HEK293 (cell line): ENCODE measurements at regions not wholly inside any gene's neighbourhood (a gene's known extent, or its start where the extent isn't known, plus 50 kb on each side); places are given as distances from the start of the nearest gene placed in this dataset.

Source experiments
- CTCF ChIA-PET: fragments of 350-600 bp; formaldehyde crosslinking; extraction: SDS; loops from one replicate; lab custom pipeline; 2021; ENCODE audit warnings: antibody characterized with exemption; lab: Yijun Ruan, JAX
- POLR2A ChIA-PET: fragments of 300-600 bp; formaldehyde crosslinking; extraction: SDS; loops from one replicate; lab custom pipeline; 2020; ENCODE audit warnings: antibody characterized with exemption, inconsistent platforms; lab: Yijun Ruan, JAX
- H3K27ac ChIP-seq: fragments of 200-500 bp; sonication (Bioruptor generic); 2 replicates; pipeline ENCODE4 v1.5.1; 2014; ENCODE audit warnings: low read depth, low read length, control low read depth, inconsistent platforms; ENCODE audit errors: extremely low read depth
- H3K36me3 ChIP-seq, 2 experiments: fragments of 200-500 bp in 1 of 2; sonication (Bioruptor generic) in 1 of 2; 1 replicate in 1 of 2; 2 replicates in 1 of 2; pipeline ENCODE4 v1.5.1; 2014 to 2017; ENCODE audit warnings: inconsistent platforms in 2 of 2, low read length in 2 of 2; ENCODE audit not compliant: control insufficient read depth in 2 of 2, insufficient read depth in 1 of 2
- H3K4me1 ChIP-seq: fragments of 200-500 bp; sonication (Bioruptor generic); 2 replicates; pipeline ENCODE4 v1.5.1; 2014; ENCODE audit warnings: mild to moderate bottlenecking, low read length, inconsistent platforms; ENCODE audit not compliant: control insufficient read depth, insufficient read depth
- H3K4me3 ChIP-seq: 2 replicates; pipeline ENCODE4 v1.5.1; 2011; ENCODE audit warnings: low read depth, mild to moderate bottlenecking, control low read depth, low read length, moderate library complexity
- H3K9me3 ChIP-seq: fragments of 200-500 bp; sonication (Bioruptor generic); 2 replicates; pipeline ENCODE4 v1.5.1; 2014; ENCODE audit warnings: low read depth, low read length, inconsistent platforms; ENCODE audit not compliant: control insufficient read depth, insufficient read depth
- KLF8 ChIP-seq: fragments of 450-650 bp; formaldehyde crosslinking; IDR thresholded peaks from 2 replicates; pipeline ENCODE4 v1.5.1; 2016; ENCODE audit warnings: missing biosample characterization, missing genetic modification characterization
- PRDM1 ChIP-seq: fragments of 450-650 bp; formaldehyde crosslinking; IDR thresholded peaks from 2 replicates; pipeline ENCODE4; 2016; ENCODE audit warnings: missing biosample characterization, missing genetic modification characterization
- RBAK ChIP-seq: fragments of 450-650 bp; formaldehyde crosslinking; IDR thresholded peaks from 2 replicates; pipeline ENCODE4 v1.5.1; 2016; ENCODE audit warnings: missing biosample characterization, missing genetic modification characterization
- SALL2 ChIP-seq: fragments of 450-650 bp; formaldehyde crosslinking; IDR thresholded peaks from 2 replicates; pipeline ENCODE4 v1.5.0; 2017; ENCODE audit warnings: missing biosample characterization, mild to moderate bottlenecking, missing genetic modification characterization, borderline replicate concordance
- SCRT2 ChIP-seq: fragments of 450-650 bp; formaldehyde crosslinking; IDR thresholded peaks from 2 replicates; pipeline ENCODE4 v1.5.1; 2016; ENCODE audit warnings: missing biosample characterization, missing genetic modification characterization
- ZBTB11 ChIP-seq: fragments of 450-650 bp; formaldehyde crosslinking; conservative IDR thresholded peaks from 2 replicates; pipeline ENCODE4 v1.5.1; 2016; ENCODE audit warnings: low read depth, missing biosample characterization, missing genetic modification characterization
- ZBTB8A ChIP-seq: fragments of 450-650 bp; formaldehyde crosslinking; IDR thresholded peaks from 2 replicates; pipeline ENCODE4 v1.5.1; 2016; ENCODE audit warnings: missing biosample characterization, missing genetic modification characterization
- ZFP3 ChIP-seq: fragments of 450-650 bp; formaldehyde crosslinking; IDR thresholded peaks from 2 replicates; pipeline ENCODE4 v1.5.1; 2016; ENCODE audit warnings: low read depth, missing biosample characterization, missing genetic modification characterization
- ZFP41 ChIP-seq: fragments of 450-650 bp; formaldehyde crosslinking; IDR thresholded peaks from 2 replicates; pipeline ENCODE4 v1.5.1; 2016; ENCODE audit warnings: missing biosample characterization, missing genetic modification characterization, borderline replicate concordance
- ZFP69B ChIP-seq: fragments of 450-650 bp; formaldehyde crosslinking; IDR thresholded peaks from 2 replicates; pipeline ENCODE4 v1.5.1; 2016; ENCODE audit warnings: missing biosample characterization, missing genetic modification characterization
- ZNF132 ChIP-seq: fragments of 450-650 bp; formaldehyde crosslinking; IDR thresholded peaks from 2 replicates; pipeline ENCODE4 v1.5.1; 2017; ENCODE audit warnings: missing biosample characterization, missing genetic modification characterization, borderline replicate concordance
- ZNF148 ChIP-seq: fragments of 450-650 bp; formaldehyde crosslinking; IDR thresholded peaks from 2 replicates; pipeline ENCODE4 v1.5.0; 2017; ENCODE audit warnings: missing biosample characterization, missing genetic modification characterization, borderline replicate concordance
- ZNF174 ChIP-seq: fragments of 450-650 bp; formaldehyde crosslinking; IDR thresholded peaks from 2 replicates; pipeline ENCODE4 v1.5.0; 2017; ENCODE audit warnings: missing biosample characterization, mild to moderate bottlenecking, missing genetic modification characterization
- ZNF23 ChIP-seq: fragments of 450-650 bp; formaldehyde crosslinking; IDR thresholded peaks from 2 replicates; pipeline ENCODE4 v1.5.1; 2016; ENCODE audit warnings: missing biosample characterization, missing genetic modification characterization, borderline replicate concordance
- ZNF335 ChIP-seq: fragments of 450-650 bp; formaldehyde crosslinking; conservative IDR thresholded peaks from 2 replicates; pipeline ENCODE4 v1.5.1; 2016; ENCODE audit warnings: missing biosample characterization, missing genetic modification characterization
- ZNF548 ChIP-seq: fragments of 450-650 bp; formaldehyde crosslinking; IDR thresholded peaks from 2 replicates; pipeline ENCODE4 v1.5.1; 2016; ENCODE audit warnings: missing biosample characterization, missing genetic modification characterization
- ZNF610 ChIP-seq: fragments of 450-650 bp; formaldehyde crosslinking; IDR thresholded peaks from 2 replicates; pipeline ENCODE4 v1.5.1; 2016; ENCODE audit warnings: missing biosample characterization, missing genetic modification characterization, borderline replicate concordance
- ZNF660 ChIP-seq: fragments of 450-650 bp; IDR thresholded peaks from 2 replicates; pipeline ENCODE4 v1.5.1; 2018; ENCODE audit warnings: missing biosample characterization, mild to moderate bottlenecking, missing genetic modification characterization
- TF ChIP-seq, protein P1 (sequence below): fragments of 450-650 bp; formaldehyde crosslinking; IDR thresholded peaks from 2 replicates; pipeline ENCODE4 v1.5.1; 2016; ENCODE audit warnings: missing biosample characterization, missing genetic modification characterization
- TF ChIP-seq, protein P2 (sequence below): fragments of 450-650 bp; formaldehyde crosslinking; IDR thresholded peaks from 2 replicates; pipeline ENCODE4 v1.5.1; 2017; ENCODE audit warnings: missing biosample characterization, missing genetic modification characterization
- TF ChIP-seq, protein P3 (sequence below): fragments of 450-650 bp; formaldehyde crosslinking; IDR thresholded peaks from 2 replicates; pipeline ENCODE4 v1.5.1; 2017; ENCODE audit warnings: missing biosample characterization, missing genetic modification characterization

DNA sequence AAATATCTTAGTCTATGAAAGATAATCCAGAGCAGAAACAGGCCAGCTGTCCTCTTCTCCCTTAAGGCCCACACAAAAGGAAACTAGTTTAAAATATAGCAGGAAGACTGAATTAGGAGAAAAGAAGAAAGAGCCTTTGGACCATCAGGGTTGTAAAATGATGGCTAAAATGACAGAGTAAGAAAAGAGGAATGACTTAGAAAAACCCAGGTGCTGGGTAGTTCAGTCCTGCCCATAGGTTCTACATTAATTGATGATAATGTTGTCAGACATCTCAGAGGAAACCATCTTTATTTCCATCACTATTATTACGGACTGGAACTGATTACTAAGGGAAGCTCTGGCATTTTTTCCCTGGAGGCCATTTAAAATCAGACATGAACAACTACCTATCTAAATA is 142.8 kb upstream of the STT3B start:
- H3K36me3 ChIP-seq: no peaks in the 10 kb centered on the region
- POLR2A ChIA-PET: no interaction called here
- H3K27ac ChIP-seq: no peak overlapping the region
- H3K9me3 ChIP-seq: no peaks in the 10 kb centered on the region
- CTCF ChIA-PET: no interaction called here
- no peak overlapping the region for H3K4me3 ChIP-seq
- no peak for TF ChIP-seq ZNF23 (tag by site-specific recombination)
- TF ChIP-seq, protein P1, sequence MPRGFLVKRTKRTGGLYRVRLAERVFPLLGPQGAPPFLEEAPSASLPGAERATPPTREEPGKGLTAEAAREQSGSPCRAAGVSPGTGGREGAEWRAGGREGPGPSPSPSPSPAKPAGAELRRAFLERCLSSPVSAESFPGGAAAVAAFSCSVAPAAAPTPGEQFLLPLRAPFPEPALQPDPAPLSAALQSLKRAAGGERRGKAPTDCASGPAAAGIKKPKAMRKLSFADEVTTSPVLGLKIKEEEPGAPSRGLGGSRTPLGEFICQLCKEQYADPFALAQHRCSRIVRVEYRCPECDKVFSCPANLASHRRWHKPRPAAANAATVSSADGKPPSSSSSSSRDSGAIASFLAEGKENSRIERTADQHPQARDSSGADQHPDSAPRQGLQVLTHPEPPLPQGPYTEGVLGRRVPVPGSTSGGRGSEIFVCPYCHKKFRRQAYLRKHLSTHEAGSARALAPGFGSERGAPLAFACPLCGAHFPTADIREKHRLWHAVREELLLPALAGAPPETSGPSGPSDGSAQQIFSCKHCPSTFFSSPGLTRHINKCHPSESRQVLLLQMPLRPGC (tag by site-specific recombination): no peak
- no peak for TF ChIP-seq ZNF548 (tag by site-specific recombination)
- no peak for TF ChIP-seq ZFP41 (tag by site-specific recombination)
- TF ChIP-seq ZNF335: no peak
- TF ChIP-seq PRDM1 (tag by site-specific recombination): no peak
- TF ChIP-seq ZBTB8A (tag by site-specific recombination): no peak
- no peak for TF ChIP-seq ZNF610
- H3K4me1 ChIP-seq: no peaks in the 10 kb centered on the region

DNA sequence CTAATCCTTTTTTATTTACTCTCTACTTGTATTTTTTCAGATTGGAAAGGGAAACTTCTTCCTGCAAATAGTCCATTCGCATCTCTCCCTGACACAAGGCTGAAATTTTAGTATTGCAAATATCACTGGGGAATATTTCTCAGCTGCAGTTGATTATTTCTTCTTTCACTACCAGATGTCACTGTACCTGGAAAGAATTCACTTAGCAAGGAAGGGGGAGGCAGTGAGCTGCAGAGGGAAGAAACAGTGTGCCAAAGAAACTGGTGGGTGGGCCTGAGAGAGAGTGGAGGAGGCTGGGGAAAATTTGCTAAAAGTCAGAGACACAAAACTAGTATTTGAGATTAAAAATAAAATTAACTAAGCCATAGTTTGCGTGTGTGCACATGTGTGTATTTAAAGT is 142.3 kb upstream of the STT3B start:
- no peak overlapping the region for H3K4me3 ChIP-seq
- ChIA-PET POLR2A (no interaction called here), CTCF (interaction anchor here (0.6 to 0.7 kb wide), 2 partner anchors 141 to 454 kb away, joined by 4 to 5 read pairs; no protein-coding TSS in a partner anchor)
- H3K27ac ChIP-seq: no peak overlapping the region
- no peaks in the 10 kb centered on the region for H3K9me3 ChIP-seq
- no peaks in the 10 kb centered on the region for H3K4me1 ChIP-seq
- H3K36me3 ChIP-seq: no peaks in the 10 kb centered on the region
- TF ChIP-seq SCRT2 (tag by site-specific recombination) (no peak), ZBTB11 (no peak), ZNF660 (tag by site-specific recombination) (no peak), ZNF174 (tag by site-specific recombination) (no peak), KLF8 (tag by site-specific recombination) (no peak), ZFP69B (tag by site-specific recombination) (no peak), RBAK (tag by site-specific recombination) (no peak), ZFP3 (tag by site-specific recombination) (no peak), SALL2 (tag by site-specific recombination) (no peak), ZNF148 (no peak), ZNF132 (no peak)
- TF ChIP-seq, protein P2, sequence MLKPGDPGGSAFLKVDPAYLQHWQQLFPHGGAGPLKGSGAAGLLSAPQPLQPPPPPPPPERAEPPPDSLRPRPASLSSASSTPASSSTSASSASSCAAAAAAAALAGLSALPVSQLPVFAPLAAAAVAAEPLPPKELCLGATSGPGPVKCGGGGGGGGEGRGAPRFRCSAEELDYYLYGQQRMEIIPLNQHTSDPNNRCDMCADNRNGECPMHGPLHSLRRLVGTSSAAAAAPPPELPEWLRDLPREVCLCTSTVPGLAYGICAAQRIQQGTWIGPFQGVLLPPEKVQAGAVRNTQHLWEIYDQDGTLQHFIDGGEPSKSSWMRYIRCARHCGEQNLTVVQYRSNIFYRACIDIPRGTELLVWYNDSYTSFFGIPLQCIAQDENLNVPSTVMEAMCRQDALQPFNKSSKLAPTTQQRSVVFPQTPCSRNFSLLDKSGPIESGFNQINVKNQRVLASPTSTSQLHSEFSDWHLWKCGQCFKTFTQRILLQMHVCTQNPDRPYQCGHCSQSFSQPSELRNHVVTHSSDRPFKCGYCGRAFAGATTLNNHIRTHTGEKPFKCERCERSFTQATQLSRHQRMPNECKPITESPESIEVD (tag by site-specific recombination): no peak
- TF ChIP-seq, protein P3, sequence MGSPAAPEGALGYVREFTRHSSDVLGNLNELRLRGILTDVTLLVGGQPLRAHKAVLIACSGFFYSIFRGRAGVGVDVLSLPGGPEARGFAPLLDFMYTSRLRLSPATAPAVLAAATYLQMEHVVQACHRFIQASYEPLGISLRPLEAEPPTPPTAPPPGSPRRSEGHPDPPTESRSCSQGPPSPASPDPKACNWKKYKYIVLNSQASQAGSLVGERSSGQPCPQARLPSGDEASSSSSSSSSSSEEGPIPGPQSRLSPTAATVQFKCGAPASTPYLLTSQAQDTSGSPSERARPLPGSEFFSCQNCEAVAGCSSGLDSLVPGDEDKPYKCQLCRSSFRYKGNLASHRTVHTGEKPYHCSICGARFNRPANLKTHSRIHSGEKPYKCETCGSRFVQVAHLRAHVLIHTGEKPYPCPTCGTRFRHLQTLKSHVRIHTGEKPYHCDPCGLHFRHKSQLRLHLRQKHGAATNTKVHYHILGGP (tag by site-specific recombination): no peak
